ENCODE measurements at regions not wholly inside any gene's neighbourhood (a gene's known extent, or its start where the extent isn't known, plus 50 kb on each side); places are given as distances from the start of the nearest gene placed in this dataset.

DNA sequence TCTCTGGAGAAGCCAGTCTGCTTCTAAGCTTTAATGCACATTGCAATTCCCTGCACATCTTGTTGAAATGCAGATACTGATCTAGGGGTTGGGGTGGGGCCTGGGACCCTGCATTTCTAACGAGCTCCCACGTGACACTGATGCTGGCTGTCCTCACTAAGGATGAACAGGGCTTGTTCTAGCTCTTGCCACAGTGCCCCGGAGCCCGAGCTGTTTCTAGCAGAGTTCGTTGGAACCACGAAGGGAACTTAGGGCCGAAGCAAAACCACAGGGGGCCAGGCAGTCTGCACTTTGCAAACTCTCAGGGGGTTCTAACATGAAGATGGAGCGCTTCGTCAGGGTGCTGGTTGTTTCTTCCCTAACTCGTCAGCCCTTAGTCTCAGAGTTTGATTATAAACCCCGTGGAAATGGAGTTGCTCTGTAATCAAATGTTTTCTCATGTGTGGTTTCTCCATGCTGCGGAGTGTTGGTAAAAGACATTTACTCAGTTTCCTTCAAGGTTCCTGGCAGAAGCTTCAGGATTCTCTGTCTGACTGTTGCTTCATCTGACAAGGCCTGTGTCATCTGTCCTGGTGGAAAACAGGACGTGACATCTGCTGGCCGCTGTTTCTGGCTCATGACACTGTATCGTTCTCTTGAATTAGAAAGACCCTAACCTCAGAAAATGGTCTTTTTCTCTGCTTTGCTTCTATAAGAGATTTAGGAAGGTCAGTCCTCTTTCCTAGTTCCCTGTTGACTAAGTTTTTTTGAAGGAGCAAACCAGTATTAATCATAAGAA, 221.5 kb downstream of the TEX29 start:
- TF ChIP-seq, protein P1, sequence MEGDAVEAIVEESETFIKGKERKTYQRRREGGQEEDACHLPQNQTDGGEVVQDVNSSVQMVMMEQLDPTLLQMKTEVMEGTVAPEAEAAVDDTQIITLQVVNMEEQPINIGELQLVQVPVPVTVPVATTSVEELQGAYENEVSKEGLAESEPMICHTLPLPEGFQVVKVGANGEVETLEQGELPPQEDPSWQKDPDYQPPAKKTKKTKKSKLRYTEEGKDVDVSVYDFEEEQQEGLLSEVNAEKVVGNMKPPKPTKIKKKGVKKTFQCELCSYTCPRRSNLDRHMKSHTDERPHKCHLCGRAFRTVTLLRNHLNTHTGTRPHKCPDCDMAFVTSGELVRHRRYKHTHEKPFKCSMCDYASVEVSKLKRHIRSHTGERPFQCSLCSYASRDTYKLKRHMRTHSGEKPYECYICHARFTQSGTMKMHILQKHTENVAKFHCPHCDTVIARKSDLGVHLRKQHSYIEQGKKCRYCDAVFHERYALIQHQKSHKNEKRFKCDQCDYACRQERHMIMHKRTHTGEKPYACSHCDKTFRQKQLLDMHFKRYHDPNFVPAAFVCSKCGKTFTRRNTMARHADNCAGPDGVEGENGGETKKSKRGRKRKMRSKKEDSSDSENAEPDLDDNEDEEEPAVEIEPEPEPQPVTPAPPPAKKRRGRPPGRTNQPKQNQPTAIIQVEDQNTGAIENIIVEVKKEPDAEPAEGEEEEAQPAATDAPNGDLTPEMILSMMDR (IDR thresholded peaks at IDR 0.05), result no peak
- TF ChIP-seq ZFX (IDR thresholded peaks at IDR 0.05; ENCODE audit: borderline replicate concordance), result no peak
